ENCODE measurements at regions not wholly inside any gene's neighbourhood (a gene's known extent, or its start where the extent isn't known, plus 50 kb on each side); places are given as distances from the start of the nearest gene placed in this dataset.

DNA sequence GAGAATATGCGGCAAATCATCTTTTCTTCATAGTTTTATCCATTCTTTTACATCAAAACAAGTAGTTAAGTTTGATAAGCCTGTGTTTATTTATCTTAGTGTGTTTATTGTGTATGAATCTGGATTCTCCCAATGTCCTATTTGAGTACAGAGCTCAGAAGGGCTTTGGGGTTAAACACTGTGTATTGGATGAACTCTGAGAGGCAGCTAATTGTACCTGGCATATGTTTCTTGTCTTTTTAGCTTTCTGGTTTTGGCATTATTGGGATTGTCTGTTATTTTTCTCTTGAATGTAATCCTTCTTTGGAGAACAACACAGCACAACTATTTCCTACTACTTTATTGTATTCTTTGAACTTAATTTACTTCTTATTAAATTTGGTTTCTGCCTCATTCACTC is 906.9 kb downstream of the ADGRL2 start:
- TF ChIP-seq, protein P1, sequence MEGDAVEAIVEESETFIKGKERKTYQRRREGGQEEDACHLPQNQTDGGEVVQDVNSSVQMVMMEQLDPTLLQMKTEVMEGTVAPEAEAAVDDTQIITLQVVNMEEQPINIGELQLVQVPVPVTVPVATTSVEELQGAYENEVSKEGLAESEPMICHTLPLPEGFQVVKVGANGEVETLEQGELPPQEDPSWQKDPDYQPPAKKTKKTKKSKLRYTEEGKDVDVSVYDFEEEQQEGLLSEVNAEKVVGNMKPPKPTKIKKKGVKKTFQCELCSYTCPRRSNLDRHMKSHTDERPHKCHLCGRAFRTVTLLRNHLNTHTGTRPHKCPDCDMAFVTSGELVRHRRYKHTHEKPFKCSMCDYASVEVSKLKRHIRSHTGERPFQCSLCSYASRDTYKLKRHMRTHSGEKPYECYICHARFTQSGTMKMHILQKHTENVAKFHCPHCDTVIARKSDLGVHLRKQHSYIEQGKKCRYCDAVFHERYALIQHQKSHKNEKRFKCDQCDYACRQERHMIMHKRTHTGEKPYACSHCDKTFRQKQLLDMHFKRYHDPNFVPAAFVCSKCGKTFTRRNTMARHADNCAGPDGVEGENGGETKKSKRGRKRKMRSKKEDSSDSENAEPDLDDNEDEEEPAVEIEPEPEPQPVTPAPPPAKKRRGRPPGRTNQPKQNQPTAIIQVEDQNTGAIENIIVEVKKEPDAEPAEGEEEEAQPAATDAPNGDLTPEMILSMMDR (IDR thresholded peaks at IDR 0.05), result no peak
- TF ChIP-seq POLR2A (IDR thresholded peaks at IDR 0.05), result no peak

All from uterus (tissue), 2 donors.